ENCODE measurements at regions not wholly inside any gene's neighbourhood (a gene's known extent, or its start where the extent isn't known, plus 50 kb on each side); places are given as distances from the start of the nearest gene placed in this dataset.

DNA sequence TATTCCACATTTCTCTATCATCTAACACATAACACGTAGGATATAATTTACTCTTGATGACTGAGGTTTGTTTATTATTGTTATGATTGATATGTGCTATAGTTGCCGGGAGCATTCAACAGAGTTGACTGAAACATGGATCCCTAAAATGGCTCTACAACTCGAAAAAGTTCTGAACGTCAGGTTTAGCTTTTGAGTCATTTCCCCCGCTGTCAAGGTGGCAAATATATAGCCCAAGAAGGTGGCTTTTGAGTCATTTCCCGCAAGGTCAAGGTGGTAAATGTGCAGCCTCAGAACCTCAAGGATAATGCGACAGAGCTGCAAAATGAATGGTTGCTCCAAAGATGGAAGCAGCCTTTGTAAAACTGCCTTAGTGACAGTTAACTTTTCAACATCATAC is 104.0 kb downstream of the NIBAN1 start:
- TF ChIP-seq NFRKB (IDR thresholded peaks at IDR 0.05) (no peak), FOXK2 (IDR thresholded peaks at IDR 0.05) (no peak), SUZ12 (IDR thresholded peaks at IDR 0.05) (no peak), BHLHE40 (IDR thresholded peaks at IDR 0.05; ENCODE audit: borderline replicate concordance) (no peak), FOXA1 (IDR thresholded peaks at IDR 0.05) (no peak), ELF4 (IDR thresholded peaks at IDR 0.05) (no peak), CTBP1 (IDR thresholded peaks at IDR 0.05; ENCODE audit: borderline replicate concordance) (no peak), SP1 (IDR thresholded peaks at IDR 0.05) (no peak), ARNT (IDR thresholded peaks at IDR 0.05) (no peak), LEF1 (IDR thresholded peaks at IDR 0.05; ENCODE audit: borderline replicate concordance) (no peak)
- TF ChIP-seq, protein P1, sequence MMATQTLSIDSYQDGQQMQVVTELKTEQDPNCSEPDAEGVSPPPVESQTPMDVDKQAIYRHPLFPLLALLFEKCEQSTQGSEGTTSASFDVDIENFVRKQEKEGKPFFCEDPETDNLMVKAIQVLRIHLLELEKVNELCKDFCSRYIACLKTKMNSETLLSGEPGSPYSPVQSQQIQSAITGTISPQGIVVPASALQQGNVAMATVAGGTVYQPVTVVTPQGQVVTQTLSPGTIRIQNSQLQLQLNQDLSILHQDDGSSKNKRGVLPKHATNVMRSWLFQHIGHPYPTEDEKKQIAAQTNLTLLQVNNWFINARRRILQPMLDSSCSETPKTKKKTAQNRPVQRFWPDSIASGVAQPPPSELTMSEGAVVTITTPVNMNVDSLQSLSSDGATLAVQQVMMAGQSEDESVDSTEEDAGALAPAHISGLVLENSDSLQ (IDR thresholded peaks at IDR 0.05), result no peak

Measured in HEK293T (cell line).